Breast epithelium (tissue), 4 donors: ENCODE measurements at regions not wholly inside any gene's neighbourhood (a gene's known extent, or its start where the extent isn't known, plus 50 kb on each side); places are given as distances from the start of the nearest gene placed in this dataset.

Source experiments
- DNase-seq, 2 donors: peaks; one replicate each; pipeline ENCODE4 v3.0.0-alpha.2; 2019; ENCODE audit warnings: low spot score in 2 of 2
- H3K27ac ChIP-seq, 2 donors: fragments of 200-600 bp; sonication (generic) in 1 of 2; one replicate each; pipeline ENCODE4 v1.5.1; 2016 to 2019; ENCODE audit warnings: mild to moderate bottlenecking in 1 of 2
- H3K27me3 ChIP-seq, 2 donors: fragments of 200-600 bp; sonication (generic) in 1 of 2; one replicate each; pipeline versions ENCODE4 v1.5.1 to v1.6.0; 2017 to 2019; ENCODE audit warnings: control low read depth in 1 of 2, mild to moderate bottlenecking in 1 of 2
- H3K36me3 ChIP-seq: fragments of 200-600 bp; one replicate; pipeline ENCODE4 v1.5.1; 2019
- H3K4me1 ChIP-seq, 2 donors: fragments of 200-600 bp; sonication (generic); one replicate each; pipeline ENCODE4 v1.5.1; 2016 to 2019; ENCODE audit warnings: control low read depth in 1 of 2
- H3K4me3 ChIP-seq, 3 donors: fragments of 200-600 bp; sonication (generic); 1 replicate in 2 of 3; 2 replicates in 1 of 3; pipeline ENCODE4 v1.5.1; 2016 to 2019; ENCODE audit warnings: mild to moderate bottlenecking in 3 of 3, moderate library complexity in 2 of 3
- H3K9me3 ChIP-seq, 2 donors: fragments of 200-600 bp; sonication (generic) in 1 of 2; one replicate each; pipeline ENCODE4 v1.5.1; 2016 to 2019; ENCODE audit warnings: control low read depth in 1 of 2
- CTCF ChIP-seq, 3 donors: fragments of 450-650 bp; IDR thresholded peaks; one replicate each; pipeline ENCODE4 v1.5.1; 2016 to 2017; ENCODE audit warnings: antibody characterized with exemption in 3 of 3, mild to moderate bottlenecking in 3 of 3, moderate library complexity in 3 of 3
- POLR2A ChIP-seq: fragments of 450-650 bp; IDR thresholded peaks from one replicate; pipeline ENCODE4 v1.6.1; 2016; ENCODE audit warnings: antibody characterized with exemption, mild to moderate bottlenecking, moderate library complexity
- POLR2AphosphoS5 ChIP-seq, 3 donors: sonication (generic); formaldehyde crosslinking; IDR thresholded peaks; one replicate each; pipeline ENCODE4 v1.6.1; 2017; ENCODE audit warnings: antibody characterized with exemption in 3 of 3
- intact Hi-C: fragments of 100-400 bp; cut with DNase I; formaldehyde crosslinking; loops from one replicate; pipeline ENCODE4 v1.15.1; 2023; ENCODE audit warnings: low total_unique reads

DNA sequence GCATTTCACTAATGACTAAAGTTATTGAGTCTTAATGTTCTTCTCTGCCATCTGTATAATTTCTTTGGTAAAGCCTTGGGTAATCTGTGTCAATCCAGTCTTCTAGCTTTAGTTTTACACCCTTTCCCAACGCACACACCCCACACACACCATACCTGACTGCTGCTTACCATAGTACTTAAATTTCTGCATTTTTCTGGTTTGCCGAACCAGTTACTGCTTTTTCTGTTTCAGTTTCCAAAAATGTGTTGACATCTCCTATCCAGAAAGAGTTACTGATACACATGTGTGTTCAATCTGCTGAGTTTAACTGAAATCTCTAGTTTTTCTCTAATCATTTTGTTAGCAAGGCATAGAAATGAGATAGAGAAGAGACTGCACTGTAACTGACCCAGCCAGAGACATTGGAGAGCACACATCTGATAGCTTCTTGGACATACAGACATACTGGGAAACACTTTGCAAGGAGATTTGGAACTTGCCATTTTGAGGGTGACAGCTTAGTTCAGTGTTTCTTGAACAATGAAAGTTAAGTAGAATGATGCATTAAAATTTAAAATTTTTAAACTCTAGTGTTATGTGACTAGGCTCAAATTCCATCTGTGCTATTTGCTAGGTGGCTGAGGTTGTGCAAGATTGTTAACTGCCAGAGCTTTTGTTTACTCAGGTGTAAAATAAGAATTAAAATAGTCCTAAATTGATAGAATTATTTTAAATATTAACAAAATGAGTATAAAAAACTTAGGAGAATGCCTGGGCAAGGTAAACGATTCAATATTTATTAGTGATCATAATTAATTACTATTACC lies 807.6 kb downstream of the DNAJB9 start:
- no peak for DNase-seq
- intact Hi-C loops: no loop called here
- Histone ChIP-seq H3K4me3 (no peak overlapping the region), H3K27me3 (no peaks in the 10 kb centered on the region), H3K4me1 (no peaks in the 10 kb centered on the region), H3K36me3 (no peaks in the 10 kb centered on the region), H3K27ac (no peak overlapping the region), H3K9me3 (no peaks in the 10 kb centered on the region)
- TF ChIP-seq CTCF (IDR thresholded peaks at IDR 0.05): no peak
- no peak for TF ChIP-seq POLR2AphosphoS5 (IDR thresholded peaks at IDR 0.05)
- no peak for TF ChIP-seq POLR2A

GRCh38 chr7:109386959-109387358 lies 817.3 kb downstream of the DNAJB9 start:
- Histone ChIP-seq H3K9me3 (no peaks in the 10 kb centered on the region), H3K4me3 (no peak overlapping the region), H3K27ac (no peak overlapping the region), H3K27me3 (no peaks in the 10 kb centered on the region), H3K4me1 (no peaks in the 10 kb centered on the region), H3K36me3 (no peaks in the 10 kb centered on the region)
- DNase-seq: no peak
- intact Hi-C loops: no loop called here
- TF ChIP-seq CTCF (IDR thresholded peaks at IDR 0.05) (no peak), POLR2A (no peak), POLR2AphosphoS5 (IDR thresholded peaks at IDR 0.05) (no peak)

GRCh38 chr7:109387530-109387929 lies 817.9 kb downstream of the DNAJB9 start:
- Histone ChIP-seq H3K27ac (no peak overlapping the region), H3K4me3 (no peak overlapping the region), H3K36me3 (no peaks in the 10 kb centered on the region), H3K9me3 (no peaks in the 10 kb centered on the region), H3K4me1 (no peaks in the 10 kb centered on the region), H3K27me3 (no peaks in the 10 kb centered on the region)
- no peak for DNase-seq
- TF ChIP-seq POLR2A (no peak), POLR2AphosphoS5 (IDR thresholded peaks at IDR 0.05) (no peak), CTCF (IDR thresholded peaks at IDR 0.05) (no peak)
- intact Hi-C loops: no loop called here

DNA sequence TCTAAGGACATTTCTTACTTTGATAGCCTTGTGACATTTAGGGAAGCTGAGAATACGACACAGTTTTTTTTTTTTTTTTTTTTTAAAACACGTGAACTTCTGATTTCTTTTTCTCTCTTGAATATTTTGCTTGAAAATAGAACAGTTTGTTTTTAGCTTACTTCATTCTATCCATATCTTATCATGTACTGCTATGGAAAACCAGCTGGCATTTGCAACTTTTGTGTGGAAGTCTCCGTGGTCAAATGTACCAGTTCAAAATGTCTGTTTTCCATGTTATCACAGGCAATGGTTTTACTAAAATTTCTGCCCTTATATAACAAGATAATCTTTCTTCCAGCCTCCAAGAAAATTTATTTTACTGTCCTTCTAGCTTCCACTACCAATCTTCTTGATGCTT lies 821.6 kb downstream of the DNAJB9 start:
- Histone ChIP-seq H3K27ac (no peak overlapping the region), H3K9me3 (no peaks in the 10 kb centered on the region), H3K4me3 (no peak overlapping the region), H3K4me1 (no peaks in the 10 kb centered on the region), H3K36me3 (no peaks in the 10 kb centered on the region), H3K27me3 (no peaks in the 10 kb centered on the region)
- intact Hi-C loops: no loop called here
- DNase-seq: no peak
- no peak for TF ChIP-seq POLR2A
- no peak for TF ChIP-seq POLR2AphosphoS5 (IDR thresholded peaks at IDR 0.05)
- TF ChIP-seq CTCF (IDR thresholded peaks at IDR 0.05): no peak

DNA sequence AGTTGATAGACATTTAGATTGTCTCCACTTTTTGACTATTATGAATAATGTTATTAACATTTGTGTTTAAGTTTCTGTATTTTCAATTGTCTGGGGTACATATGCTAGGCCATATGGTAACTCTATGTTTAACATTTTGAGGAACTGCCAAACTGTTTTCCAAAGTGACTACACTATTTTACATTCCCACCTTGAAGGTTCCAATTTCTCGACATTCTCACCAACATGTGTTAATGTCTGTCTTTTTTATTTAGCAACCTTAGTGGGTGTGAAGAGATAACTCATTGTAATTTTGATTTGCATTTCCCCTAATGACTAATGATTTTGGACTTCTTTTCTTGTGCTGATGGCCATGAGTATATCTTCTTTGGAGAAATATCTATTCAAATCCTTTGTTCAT lies 832.4 kb downstream of the DNAJB9 start:
- Histone ChIP-seq H3K27me3 (no peaks in the 10 kb centered on the region), H3K9me3 (no peaks in the 10 kb centered on the region), H3K4me3 (no peak overlapping the region), H3K4me1 (no peaks in the 10 kb centered on the region), H3K27ac (no peak overlapping the region), H3K36me3 (no peaks in the 10 kb centered on the region)
- DNase-seq: no peak
- TF ChIP-seq POLR2A (no peak), POLR2AphosphoS5 (IDR thresholded peaks at IDR 0.05) (no peak), CTCF (IDR thresholded peaks at IDR 0.05) (no peak)
- intact Hi-C loops: no loop called here
